Gastrocnemius medialis (tissue), 4 donors: ENCODE measurements at regions not wholly inside any gene's neighbourhood (a gene's known extent, or its start where the extent isn't known, plus 50 kb on each side); places are given as distances from the start of the nearest gene placed in this dataset.

Source experiments
- CTCF ChIP-seq, 5 experiments: fragments of 450-650 bp in 3 of 5; fragments of 200-600 bp in 2 of 5; sonication (generic) in 2 of 5; IDR thresholded peaks in 4 of 5; conservative IDR thresholded peaks in 1 of 5; 1 replicate in 4 of 5; 2 replicates in 1 of 5; pipeline ENCODE4 v1.5.1; 2016 to 2019; ENCODE audit warnings: antibody characterized with exemption in 5 of 5, mild to moderate bottlenecking in 3 of 5, moderate library complexity in 3 of 5
- POLR2A ChIP-seq, 2 donors: fragments of 450-650 bp; IDR thresholded peaks; one replicate each; pipeline ENCODE4 v1.6.1; 2017; ENCODE audit warnings: antibody characterized with exemption in 2 of 2, mild to moderate bottlenecking in 2 of 2, moderate library complexity in 2 of 2

- TF ChIP-seq POLR2A (IDR thresholded peaks at IDR 0.05) (no peak), CTCF (IDR thresholded peaks at IDR 0.05 in 4 of 5, conservative IDR thresholded peaks at IDR 0.05 in 1 of 5) (no peak)
Measured at GRCh38 chr7:25031007-25031406, 51.0 kb upstream of the OSBPL3 start.
